Fibroblast of lung (primary cell): ENCODE measurements at regions not wholly inside any gene's neighbourhood (a gene's known extent, or its start where the extent isn't known, plus 50 kb on each side); places are given as distances from the start of the nearest gene placed in this dataset.

Experiments
- DNase-seq, 2 donors: peaks; one replicate each; pipeline versions ENCODE4 v3.0.0 to v3.0.0-alpha.2; 2010; ENCODE audit warnings: low read depth in 2 of 2
- H2AFZ ChIP-seq: 2 replicates; pipeline ENCODE4 v1.5.1; 2012; ENCODE audit warnings: low read length, control low read depth, inconsistent platforms
- H3K27ac ChIP-seq: 2 replicates; pipeline ENCODE4 v1.5.1; 2011; ENCODE audit warnings: low read length, control low read depth; ENCODE audit not compliant: insufficient read depth
- H3K27me3 ChIP-seq: 2 replicates; pipeline ENCODE4 v1.5.1; 2011; ENCODE audit warnings: mild to moderate bottlenecking, low read length; ENCODE audit not compliant: control insufficient read depth, insufficient read depth
- H3K36me3 ChIP-seq: 2 replicates; pipeline ENCODE4 v1.5.1; 2011; ENCODE audit warnings: low read length; ENCODE audit not compliant: control insufficient read depth, insufficient read depth
- H3K4me1 ChIP-seq: 2 replicates; pipeline ENCODE4 v1.5.1; 2011; ENCODE audit warnings: low read length; ENCODE audit not compliant: control insufficient read depth, insufficient read depth; ENCODE audit errors: extremely low read depth
- H3K4me2 ChIP-seq: 2 replicates; pipeline ENCODE4 v1.5.1; 2011; ENCODE audit warnings: low read length, control low read depth; ENCODE audit not compliant: insufficient read depth; ENCODE audit errors: extremely low read depth
- H3K4me3 ChIP-seq, 4 experiments: fragments of 200-600 bp in 1 of 4; sonication (generic) in 1 of 4; replicated peaks in 1 of 4; 2 replicates each; pipeline ENCODE4 v1.5.1; 2011 to 2016; ENCODE audit warnings: low read length in 4 of 4, low read depth in 3 of 4, mild to moderate bottlenecking in 3 of 4, control low read depth in 2 of 4, inconsistent platforms in 1 of 4, mixed read lengths in 1 of 4; ENCODE audit not compliant: insufficient read depth in 1 of 4; ENCODE audit errors: control extremely low read depth in 1 of 4
- H3K79me2 ChIP-seq: 2 replicates; pipeline ENCODE4 v1.5.1; 2012; ENCODE audit warnings: mild to moderate bottlenecking, low read length, inconsistent platforms; ENCODE audit not compliant: control insufficient read depth, insufficient read depth
- H3K9ac ChIP-seq: 2 replicates; pipeline ENCODE4 v1.5.1; 2011; ENCODE audit warnings: mild to moderate bottlenecking, low read length, control low read depth; ENCODE audit not compliant: insufficient read depth
- H3K9me3 ChIP-seq: 2 replicates; pipeline ENCODE4 v1.5.1; 2012; ENCODE audit warnings: low read depth, low read length; ENCODE audit not compliant: control insufficient read depth, insufficient read depth
- H4K20me1 ChIP-seq: 2 replicates; pipeline ENCODE4 v1.5.1; 2011; ENCODE audit warnings: low read length; ENCODE audit not compliant: control insufficient read depth, insufficient read depth; ENCODE audit errors: extremely low read depth
- CTCF ChIP-seq, 2 donors: IDR thresholded peaks in 1 of 2; conservative IDR thresholded peaks in 1 of 2; 1 replicate in 1 of 2; 2 replicates in 1 of 2; pipeline ENCODE4 v1.5.1; 2011 to 2012; ENCODE audit warnings: low read length in 2 of 2, control low read depth in 1 of 2, inconsistent platforms in 1 of 2, low read depth in 1 of 2, mild to moderate bottlenecking in 1 of 2
- EZH2 ChIP-seq: IDR thresholded peaks from 2 replicates; pipeline ENCODE4 v1.5.1; 2012; ENCODE audit warnings: low read length, control low read depth, mild to moderate bottlenecking; ENCODE audit errors: missing control alignments

- Histone ChIP-seq H3K9me3 (no peaks in the 10 kb centered on the region), H3K4me3 (no peak overlapping the region), H3K79me2 (no peaks in the 10 kb centered on the region), H3K4me2 (no peak overlapping the region), H4K20me1 (no peaks in the 10 kb centered on the region), H3K27me3 (no peaks in the 10 kb centered on the region), H3K36me3 (no peaks in the 10 kb centered on the region), H3K27ac (no peak overlapping the region), H3K4me1 (no peaks in the 10 kb centered on the region), H3K9ac (no peak overlapping the region), H2AFZ (no peak overlapping the region)
- peak in 1 of 2 donors; percentile 9 for DNase-seq
- TF ChIP-seq CTCF (conservative IDR thresholded peaks at IDR 0.05 in 1 of 2, IDR thresholded peaks at IDR 0.05 in 1 of 2; ENCODE audit: low read depth in 1 of 2, low read length in 2 of 2): no peak
- TF ChIP-seq EZH2: no peak
Observed at GRCh38 chr5:145540375-145540774, 294.8 kb downstream of the PRELID2 start.

GRCh38 chr5:145539201-145539600, 295.9 kb downstream of the PRELID2 start:
- H3K27me3 ChIP-seq: no peaks in the 10 kb centered on the region
- H3K79me2 ChIP-seq: no peaks in the 10 kb centered on the region
- no peaks in the 10 kb centered on the region for H3K36me3 ChIP-seq
- no peaks in the 10 kb centered on the region for H4K20me1 ChIP-seq
- TF ChIP-seq CTCF (conservative IDR thresholded peaks at IDR 0.05 in 1 of 2, IDR thresholded peaks at IDR 0.05 in 1 of 2; ENCODE audit: low read depth in 1 of 2, low read length in 2 of 2) (no peak), EZH2 (no peak)
- H3K9ac ChIP-seq: no peak overlapping the region
- no peaks in the 10 kb centered on the region for H3K9me3 ChIP-seq
- H3K4me1 ChIP-seq: no peaks in the 10 kb centered on the region
- H3K4me3 ChIP-seq: no peak overlapping the region
- no peak overlapping the region for H2AFZ ChIP-seq
- no peak overlapping the region for H3K4me2 ChIP-seq
- peak in 1 of 2 donors; percentile 31 for DNase-seq
- no peak overlapping the region for H3K27ac ChIP-seq

- Histone ChIP-seq H3K4me3 (no peak overlapping the region), H3K9me3 (no peaks in the 10 kb centered on the region), H2AFZ (peak overlapping the region; percentile 0), H3K9ac (no peak overlapping the region), H3K27me3 (no peaks in the 10 kb centered on the region), H3K27ac (no peak overlapping the region), H4K20me1 (no peaks in the 10 kb centered on the region), H3K4me1 (peaks cover 4% of the 10 kb centered on the region), H3K79me2 (no peaks in the 10 kb centered on the region), H3K4me2 (peak overlapping the region; percentile 21), H3K36me3 (no peaks in the 10 kb centered on the region)
- TF ChIP-seq CTCF (conservative IDR thresholded peaks at IDR 0.05 in 1 of 2, IDR thresholded peaks at IDR 0.05 in 1 of 2; ENCODE audit: low read depth in 1 of 2, low read length in 2 of 2) (no peak), EZH2 (no peak)
- DNase-seq: peak; percentile 32 to 84
Observed at GRCh38 chr5:145536133-145536532, 299.0 kb downstream of the PRELID2 start.
